ENCODE measurements at regions not wholly inside any gene's neighbourhood (a gene's known extent, or its start where the extent isn't known, plus 50 kb on each side); places are given as distances from the start of the nearest gene placed in this dataset.

DNA sequence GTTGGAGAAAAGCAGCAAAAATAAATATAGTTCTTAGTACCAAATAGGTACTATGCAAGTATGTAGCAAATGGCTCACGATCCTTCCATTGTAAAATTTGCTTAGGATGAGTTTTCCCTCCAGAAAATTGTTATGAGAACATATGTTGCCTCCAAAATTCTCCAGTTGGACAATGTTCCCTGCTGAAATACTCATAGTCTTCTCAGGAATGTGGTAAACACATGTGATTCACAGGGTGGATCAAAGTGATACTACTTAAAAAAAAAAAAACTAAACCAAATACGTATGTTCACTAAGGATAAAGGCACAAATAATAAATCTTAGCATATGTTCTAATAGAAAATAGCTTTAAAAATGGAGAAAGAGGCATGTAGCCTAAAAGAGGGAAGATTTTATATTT lies 84.3 kb upstream of the ZNF385D start:
- TF ChIP-seq CTCF (IDR thresholded peaks at IDR 0.05; ENCODE audit: insufficient read depth, low read length, poor library complexity, severe bottlenecking) (no peak), EZH2phosphoT487 (conservative IDR thresholded peaks at IDR 0.05; ENCODE audit: low read length) (no peak)
